CD14-positive monocyte (primary cell): ENCODE measurements at regions not wholly inside any gene's neighbourhood (a gene's known extent, or its start where the extent isn't known, plus 50 kb on each side); places are given as distances from the start of the nearest gene placed in this dataset.

ENCODE experiments used
- DNase-seq, 3 donors: peaks; one replicate each; pipeline ENCODE4 v3.0.0-alpha.2; 2011 to 2022
- H2AFZ ChIP-seq: 2 replicates; pipeline ENCODE4 v1.6.0; 2012; ENCODE audit warnings: mild to moderate bottlenecking, low read depth, low read length, inconsistent platforms; ENCODE audit not compliant: insufficient read depth, poor library complexity, severe bottlenecking
- H3K27ac ChIP-seq, 2 donors: 1 replicate in 1 of 2; 2 replicates in 1 of 2; pipeline ENCODE4 v1.5.1; 2012 to 2013; ENCODE audit warnings: low read length in 2 of 2, control low read depth in 1 of 2, inconsistent platforms in 1 of 2, low read depth in 1 of 2, mild to moderate bottlenecking in 1 of 2
- H3K27me3 ChIP-seq, 2 donors: one replicate each; pipeline versions ENCODE4 v1.6.0 to v1.6.1; 2011 to 2013; ENCODE audit warnings: low read length in 2 of 2; ENCODE audit not compliant: control insufficient read depth in 2 of 2, insufficient read depth in 2 of 2
- H3K36me3 ChIP-seq, 2 donors: replicated peaks in 1 of 2; 1 replicate in 1 of 2; 2 replicates in 1 of 2; pipeline versions ENCODE4 v1.5.1 to v1.6.1; 2012 to 2013; ENCODE audit warnings: low read length in 2 of 2, control low read depth in 1 of 2, inconsistent platforms in 1 of 2, mild to moderate bottlenecking in 1 of 2; ENCODE audit not compliant: insufficient read depth in 2 of 2, control insufficient read depth in 1 of 2
- H3K4me1 ChIP-seq, 2 donors: 1 replicate in 1 of 2; 2 replicates in 1 of 2; pipeline versions ENCODE4 v1.5.1 to v1.6.1; 2012 to 2013; ENCODE audit warnings: low read length in 2 of 2, control low read depth in 1 of 2, inconsistent platforms in 1 of 2, mild to moderate bottlenecking in 1 of 2, moderate library complexity in 1 of 2; ENCODE audit not compliant: insufficient read depth in 2 of 2, control insufficient read depth in 1 of 2
- H3K4me2 ChIP-seq: replicated peaks from 2 replicates; pipeline ENCODE3; 2012; ENCODE audit warnings: low read length, moderate library complexity, mild to moderate bottlenecking; ENCODE audit not compliant: poor library complexity, severe bottlenecking; ENCODE audit errors: extremely low read depth
- H3K4me3 ChIP-seq, 3 experiments: fragments of 200-600 bp in 1 of 3; sonication (generic) in 1 of 3; replicated peaks in 1 of 3; 1 replicate in 2 of 3; 2 replicates in 1 of 3; pipeline ENCODE4 v1.5.1; 2011 to 2013; ENCODE audit warnings: low read length in 3 of 3, mild to moderate bottlenecking in 3 of 3, control low read depth in 2 of 3, low read depth in 2 of 3, inconsistent platforms in 1 of 3, moderate library complexity in 1 of 3
- H3K79me2 ChIP-seq: 2 replicates; pipeline ENCODE4 v1.6.0; 2012; ENCODE audit warnings: mild to moderate bottlenecking, control low read depth, inconsistent platforms, low read length, moderate library complexity; ENCODE audit not compliant: insufficient read depth
- H3K9ac ChIP-seq: 2 replicates; pipeline ENCODE4 v1.6.0; 2017; ENCODE audit warnings: low read length, mild to moderate bottlenecking; ENCODE audit not compliant: insufficient read depth, poor library complexity, severe bottlenecking
- H3K9me3 ChIP-seq, 2 donors: replicated peaks in 1 of 2; 1 replicate in 1 of 2; 2 replicates in 1 of 2; pipeline versions ENCODE4 v1.5.1 to v1.6.1; 2012 to 2013; ENCODE audit warnings: low read length in 2 of 2, control low read depth in 1 of 2; ENCODE audit not compliant: control insufficient read depth in 1 of 2, insufficient read depth in 1 of 2
- H4K20me1 ChIP-seq: 2 replicates; pipeline ENCODE4 v1.6.0; 2012; ENCODE audit warnings: mild to moderate bottlenecking, low read length, control low read depth, moderate library complexity; ENCODE audit not compliant: insufficient read depth
- H3K27ac Mint-ChIP-seq, 7 donors: one replicate each; pipeline ENCODE4 v1.8.0; 2020; ENCODE audit warnings: mild to moderate bottlenecking in 7 of 7, mixed read lengths in 7 of 7, moderate library complexity in 6 of 7, inconsistent platforms in 2 of 7
- H3K27me3 Mint-ChIP-seq, 3 donors: one replicate each; pipeline ENCODE4 v1.8.0; 2021 to 2022; ENCODE audit warnings: low read depth in 3 of 3, mild to moderate bottlenecking in 3 of 3, mixed read lengths in 3 of 3, moderate library complexity in 3 of 3, inconsistent platforms in 1 of 3
- H3K36me3 Mint-ChIP-seq, 2 donors: one replicate each; pipeline ENCODE4 v1.8.0; 2020; ENCODE audit warnings: mixed read lengths in 2 of 2, inconsistent platforms in 1 of 2, mild to moderate bottlenecking in 1 of 2
- H3K4me1 Mint-ChIP-seq: one replicate; pipeline ENCODE4 v1.8.0; 2020; ENCODE audit warnings: mild to moderate bottlenecking, mixed read lengths
- H3K4me3 Mint-ChIP-seq, 2 donors: one replicate each; pipeline ENCODE4 v1.8.0; 2020; ENCODE audit warnings: mild to moderate bottlenecking in 2 of 2, mixed read lengths in 2 of 2, moderate library complexity in 1 of 2
- H3K9me3 Mint-ChIP-seq, 7 donors: one replicate each; pipeline ENCODE4 v1.8.0; 2020 to 2022; ENCODE audit warnings: mixed read lengths in 7 of 7, mild to moderate bottlenecking in 6 of 7, moderate library complexity in 6 of 7, inconsistent platforms in 2 of 7
- WGBS: methylation state at CpG from one replicate; pipeline ENCODE4 v1.1.5; 2013; ENCODE audit warnings: missing lambda C conversion rate; ENCODE audit not compliant: insufficient coverage; 5-methylcytosine and 5-hydroxymethylcytosine counted together
- intact Hi-C, 2 donors: fragments of 100-400 bp; cut with micrococcal nuclease; formaldehyde crosslinking; loops; one replicate each; pipeline versions ENCODE4 v1.15.0 to v1.15.1; 2023
- TF ChIP-seq, protein P1 (sequence below): fragments of 200-600 bp; IDR thresholded peaks from one replicate; pipeline ENCODE4 v1.8.0; 2022; ENCODE audit warnings: antibody characterized with exemption, mild to moderate bottlenecking

DNA sequence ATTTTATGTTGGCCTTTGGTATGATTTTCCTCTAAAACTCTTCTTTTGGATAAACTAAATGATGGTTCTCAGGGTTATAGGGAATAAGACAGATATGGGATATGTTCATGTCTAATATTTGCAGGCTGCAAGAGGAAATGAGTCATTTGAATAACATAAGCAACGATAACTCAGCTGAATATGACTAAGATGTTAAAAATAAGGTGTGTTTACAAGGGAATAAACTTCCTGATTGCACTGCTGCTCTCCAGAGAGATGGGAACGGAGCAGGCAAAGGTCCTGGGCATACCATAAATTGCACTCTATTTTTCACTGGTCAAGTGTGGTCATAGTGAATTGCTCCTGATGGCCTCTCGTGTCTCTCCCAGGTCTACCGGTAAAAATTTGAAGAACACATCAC lies 666.2 kb downstream of the TOX3 start:
- Mint-ChIP-seq H3K4me3 (no peak overlapping the region), H3K9me3 (peaks cover 0 to 6% (median 0%) of the 10 kb centered on the region in 7 donors)
- DNase-seq: no peak

DNA sequence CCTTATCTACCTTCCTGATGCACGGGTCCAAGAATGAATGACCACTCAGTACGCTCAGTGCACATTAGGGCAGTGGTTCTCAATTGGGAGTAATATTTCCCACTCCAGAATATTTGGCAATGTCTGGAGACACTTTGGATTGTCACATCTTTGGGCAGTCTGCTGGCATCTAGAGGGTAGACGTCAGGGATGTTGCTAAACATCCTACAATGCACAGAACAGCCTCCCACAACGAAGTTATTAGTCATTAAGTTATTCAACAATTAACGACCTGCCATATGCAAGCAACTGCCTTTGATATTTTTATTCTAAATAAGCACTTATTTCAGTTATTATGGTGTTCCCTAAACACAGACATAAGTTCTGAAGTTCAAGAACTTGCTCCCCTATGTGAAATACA lies 669.3 kb downstream of the TOX3 start:
- TF ChIP-seq, protein P1, sequence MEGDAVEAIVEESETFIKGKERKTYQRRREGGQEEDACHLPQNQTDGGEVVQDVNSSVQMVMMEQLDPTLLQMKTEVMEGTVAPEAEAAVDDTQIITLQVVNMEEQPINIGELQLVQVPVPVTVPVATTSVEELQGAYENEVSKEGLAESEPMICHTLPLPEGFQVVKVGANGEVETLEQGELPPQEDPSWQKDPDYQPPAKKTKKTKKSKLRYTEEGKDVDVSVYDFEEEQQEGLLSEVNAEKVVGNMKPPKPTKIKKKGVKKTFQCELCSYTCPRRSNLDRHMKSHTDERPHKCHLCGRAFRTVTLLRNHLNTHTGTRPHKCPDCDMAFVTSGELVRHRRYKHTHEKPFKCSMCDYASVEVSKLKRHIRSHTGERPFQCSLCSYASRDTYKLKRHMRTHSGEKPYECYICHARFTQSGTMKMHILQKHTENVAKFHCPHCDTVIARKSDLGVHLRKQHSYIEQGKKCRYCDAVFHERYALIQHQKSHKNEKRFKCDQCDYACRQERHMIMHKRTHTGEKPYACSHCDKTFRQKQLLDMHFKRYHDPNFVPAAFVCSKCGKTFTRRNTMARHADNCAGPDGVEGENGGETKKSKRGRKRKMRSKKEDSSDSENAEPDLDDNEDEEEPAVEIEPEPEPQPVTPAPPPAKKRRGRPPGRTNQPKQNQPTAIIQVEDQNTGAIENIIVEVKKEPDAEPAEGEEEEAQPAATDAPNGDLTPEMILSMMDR: no peak
- Mint-ChIP-seq H3K27ac (no peak overlapping the region), H3K36me3 (no peaks in the 10 kb centered on the region), H3K9me3 (peaks cover 0 to 9% (median 1%) of the 10 kb centered on the region in 7 donors), H3K4me3 (no peak overlapping the region), H3K4me1 (no peaks in the 10 kb centered on the region), H3K27me3 (peaks cover 0 to 1% (median 1%) of the 10 kb centered on the region in 3 donors)
- WGBS: no CpG with 5 or more reads among the region's 5 CpGs
- H3K4me2 ChIP-seq: no peak overlapping the region
- no peak overlapping the region for H2AFZ ChIP-seq
- H3K4me3 ChIP-seq: no peak overlapping the region
- no peaks in the 10 kb centered on the region for H3K4me1 ChIP-seq
- no peaks in the 10 kb centered on the region for H3K79me2 ChIP-seq
- no peak for DNase-seq
- H4K20me1 ChIP-seq: no peaks in the 10 kb centered on the region
- no peak overlapping the region for H3K27ac ChIP-seq
- peaks cover 0 to 9% of the 10 kb centered on the region in 2 donors for H3K9me3 ChIP-seq
- no peak overlapping the region for H3K9ac ChIP-seq
- H3K27me3 ChIP-seq: no peaks in the 10 kb centered on the region
- H3K36me3 ChIP-seq: no peaks in the 10 kb centered on the region
- intact Hi-C loops: loop anchor here in 1 of 2 donors (10.0 kb wide), 1 partner anchor 57 kb away; no protein-coding TSS in a partner anchor

More for the DNA sequence above, 666.2 kb downstream of the TOX3 start:
- Histone ChIP-seq H2AFZ (no peak overlapping the region), H3K4me1 (no peaks in the 10 kb centered on the region), H3K27ac (no peak overlapping the region), H3K36me3 (no peaks in the 10 kb centered on the region), H3K9ac (no peak overlapping the region), H3K79me2 (no peaks in the 10 kb centered on the region), H3K27me3 (no peaks in the 10 kb centered on the region), H3K4me2 (no peak overlapping the region), H4K20me1 (no peaks in the 10 kb centered on the region), H3K9me3 (peaks cover 0 to 6% of the 10 kb centered on the region in 2 donors), H3K4me3 (no peak overlapping the region)
- 67% methylated on average over 1 of the region's 4 CpGs for WGBS
- Mint-ChIP-seq H3K36me3 (no peaks in the 10 kb centered on the region), H3K4me1 (no peaks in the 10 kb centered on the region), H3K27me3 (peaks cover under 1 to 3% (median 1%) of the 10 kb centered on the region in 3 donors), H3K27ac (no peak overlapping the region)
- TF ChIP-seq, protein P1: no peak
- intact Hi-C loops: no loop called here
